Sigmoid colon (tissue), 6 donors: ENCODE measurements at regions not wholly inside any gene's neighbourhood (a gene's known extent, or its start where the extent isn't known, plus 50 kb on each side); places are given as distances from the start of the nearest gene placed in this dataset.

Experiments used
- DNase-seq: peaks from one replicate; pipeline ENCODE4 v3.0.0-alpha.2; 2019
- H3K27ac ChIP-seq, 4 donors: fragments of 200-600 bp; sonication (generic); one replicate each; pipeline ENCODE4 v1.5.1; 2016 to 2019; ENCODE audit warnings: mild to moderate bottlenecking in 1 of 4
- H3K27me3 ChIP-seq, 3 donors: fragments of 200-600 bp; sonication (generic); one replicate each; pipeline ENCODE4 v1.5.1; 2019; ENCODE audit warnings: mild to moderate bottlenecking in 1 of 3
- H3K36me3 ChIP-seq, 4 donors: fragments of 200-600 bp; sonication (generic); one replicate each; pipeline ENCODE4 v1.5.1; 2016 to 2019
- H3K4me1 ChIP-seq, 4 donors: fragments of 200-600 bp; sonication (generic); one replicate each; pipeline ENCODE4 v1.5.1; 2017 to 2019
- H3K4me3 ChIP-seq, 4 donors: fragments of 200-600 bp; sonication (generic); one replicate each; pipeline ENCODE4 v1.5.1; 2017 to 2019; ENCODE audit warnings: mild to moderate bottlenecking in 2 of 4, moderate library complexity in 1 of 4
- H3K9me3 ChIP-seq, 4 donors: fragments of 200-600 bp in 3 of 4; sonication (generic) in 3 of 4; one replicate each; pipeline versions ENCODE4 v1.5.1 to v1.6.1; 2013 to 2019
- CTCF ChIP-seq, 4 experiments: fragments of 450-650 bp in 3 of 4; fragments of 200-600 bp in 1 of 4; IDR thresholded peaks; one replicate each; pipeline ENCODE4 v1.5.1; 2016 to 2019; ENCODE audit warnings: antibody characterized with exemption in 4 of 4, mild to moderate bottlenecking in 3 of 4, moderate library complexity in 2 of 4
- EP300 ChIP-seq, 4 donors: sonication (generic); formaldehyde crosslinking; IDR thresholded peaks; one replicate each; pipeline ENCODE4 v1.6.1; 2017; ENCODE audit warnings: antibody characterized with exemption in 4 of 4
- POLR2A ChIP-seq, 2 donors: fragments of 450-650 bp; IDR thresholded peaks; one replicate each; pipeline ENCODE4 v1.6.1; 2016; ENCODE audit warnings: antibody characterized with exemption in 2 of 2, mild to moderate bottlenecking in 2 of 2, moderate library complexity in 2 of 2
- POLR2AphosphoS5 ChIP-seq, 4 donors: sonication (generic); formaldehyde crosslinking; IDR thresholded peaks; one replicate each; pipeline ENCODE4 v1.6.1; 2017; ENCODE audit warnings: antibody characterized with exemption in 4 of 4
- WGBS, 2 donors: extraction: QIAGEN DNeasy Blood & Tissue Kit; methylation state at CpG; one replicate each; pipeline ENCODE4 v1.1.7; 2013; 5-methylcytosine and 5-hydroxymethylcytosine counted together
- intact Hi-C: fragments of 100-400 bp; cut with DNase I; formaldehyde crosslinking; loops from one replicate; pipeline ENCODE4 v1.15.1; 2023
- donor health status: healthy with polysubstance abuse.
- donor health status: healthy.

- Histone ChIP-seq H3K9me3 (peaks cover 0 to 5% (median 0%) of the 10 kb centered on the region in 4 donors), H3K27ac (no peak overlapping the region), H3K27me3 (no peaks in the 10 kb centered on the region), H3K4me3 (no peak overlapping the region), H3K4me1 (no peaks in the 10 kb centered on the region), H3K36me3 (no peaks in the 10 kb centered on the region)
- no peak for DNase-seq
- 45 to 98% methylated on average over 2 of the region's 2 CpGs for WGBS, 2 donors
- intact Hi-C loops, result no loop called here
- TF ChIP-seq POLR2AphosphoS5 (IDR thresholded peaks at IDR 0.05), result no peak
- no peak for TF ChIP-seq EP300 (IDR thresholded peaks at IDR 0.05)
- TF ChIP-seq CTCF (IDR thresholded peaks at IDR 0.05), result no peak
- no peak for TF ChIP-seq POLR2A (IDR thresholded peaks at IDR 0.05)
Measured at GRCh38 chr6:109271622-109272021, 110.6 kb downstream of the CD164 start.

GRCh38 chr6:109269953-109270517, 112.2 kb downstream of the CD164 start:
- H3K36me3 ChIP-seq, result no peaks in the 10 kb centered on the region
- no peak overlapping the region for H3K4me3 ChIP-seq
- DNase-seq, result no peak
- TF ChIP-seq POLR2A (IDR thresholded peaks at IDR 0.05) (no peak), EP300 (IDR thresholded peaks at IDR 0.05) (no peak), POLR2AphosphoS5 (IDR thresholded peaks at IDR 0.05) (no peak), CTCF (IDR thresholded peaks at IDR 0.05) (no peak)
- 90 to 94% methylated on average over 1 of the region's 1 CpG for WGBS, 2 donors
- H3K27ac ChIP-seq, result no peak overlapping the region
- H3K4me1 ChIP-seq, result no peaks in the 10 kb centered on the region
- no peaks in the 10 kb centered on the region for H3K27me3 ChIP-seq
- peaks cover 0 to 5% (median 0%) of the 10 kb centered on the region in 4 donors for H3K9me3 ChIP-seq
- intact Hi-C loops, result no loop called here

GRCh38 chr6:109269057-109269456, 113.2 kb downstream of the CD164 start:
- no peak overlapping the region for H3K27ac ChIP-seq
- WGBS, 2 donors, result 93 to 96% methylated on average over 7 of the region's 7 CpGs
- no peak for TF ChIP-seq POLR2AphosphoS5 (IDR thresholded peaks at IDR 0.05)
- TF ChIP-seq EP300 (IDR thresholded peaks at IDR 0.05), result no peak
- TF ChIP-seq POLR2A (IDR thresholded peaks at IDR 0.05), result no peak
- TF ChIP-seq CTCF (IDR thresholded peaks at IDR 0.05), result no peak

GRCh38 chr6:109265530-109265929, 116.7 kb downstream of the CD164 start:
- no peaks in the 10 kb centered on the region for H3K36me3 ChIP-seq
- no peak overlapping the region for H3K4me3 ChIP-seq
- no peak for DNase-seq
- TF ChIP-seq POLR2AphosphoS5 (IDR thresholded peaks at IDR 0.05) (no peak), POLR2A (IDR thresholded peaks at IDR 0.05) (no peak), EP300 (IDR thresholded peaks at IDR 0.05) (no peak), CTCF (IDR thresholded peaks at IDR 0.05) (no peak)
- peaks cover 0 to 5% (median 0%) of the 10 kb centered on the region in 4 donors for H3K9me3 ChIP-seq
- 89 to 91% methylated on average over 3 of the region's 3 CpGs for WGBS, 2 donors
- intact Hi-C loops, result no loop called here
- no peak overlapping the region for H3K27ac ChIP-seq
- peaks cover 0 to 19% (median 14%) of the 10 kb centered on the region in 4 donors for H3K4me1 ChIP-seq
- H3K27me3 ChIP-seq, result no peaks in the 10 kb centered on the region

More at GRCh38 chr6:109269057-109269456, 113.2 kb downstream of the CD164 start:
- intact Hi-C loops, result no loop called here
- H3K36me3 ChIP-seq, result no peaks in the 10 kb centered on the region
- peaks cover 0 to 5% (median 0%) of the 10 kb centered on the region in 4 donors for H3K9me3 ChIP-seq
- no peak overlapping the region for H3K4me3 ChIP-seq
- no peak for DNase-seq
- no peaks in the 10 kb centered on the region for H3K27me3 ChIP-seq
- H3K4me1 ChIP-seq, result no peaks in the 10 kb centered on the region
